Loucy (cell line): ENCODE measurements at regions not wholly inside any gene's neighbourhood (a gene's known extent, or its start where the extent isn't known, plus 50 kb on each side); places are given as distances from the start of the nearest gene placed in this dataset.
"Not testable (repeated sequence)": the region's sequence is repeated elsewhere in the genome, so short reads cannot be mapped to it uniquely, and the experiment has no call there.

ENCODE experiments used
- H2AFZ ChIP-seq: fragments of 200-600 bp; sonication (generic); 2 replicates; pipeline ENCODE4 v1.6.0; 2016; ENCODE audit warnings: antibody characterized with exemption, mild to moderate bottlenecking, low read length, moderate library complexity
- H3F3A ChIP-seq: fragments of 200-600 bp; 2 replicates; pipeline ENCODE4 v1.6.0; 2016; ENCODE audit warnings: antibody characterized with exemption, low read depth, mild to moderate bottlenecking
- H3K27me3 ChIP-seq: fragments of 200-600 bp; sonication (generic); 2 replicates; pipeline ENCODE4 v1.6.1; 2014; ENCODE audit warnings: low read length, mild to moderate bottlenecking; ENCODE audit not compliant: insufficient read depth, poor library complexity, severe bottlenecking
- H3K36me3 ChIP-seq: fragments of 200-600 bp; sonication (generic); 2 replicates; pipeline ENCODE4 v1.6.1; 2016; ENCODE audit warnings: low read length; ENCODE audit not compliant: insufficient read depth
- H3K4me1 ChIP-seq: fragments of 200-600 bp; sonication (generic); 2 replicates; pipeline ENCODE4 v1.5.1; 2014; ENCODE audit warnings: low read length, mild to moderate bottlenecking; ENCODE audit not compliant: insufficient read depth, poor library complexity, severe bottlenecking
- H3K4me2 ChIP-seq: fragments of 200-600 bp; sonication (generic); 2 replicates; pipeline ENCODE4 v1.6.0; 2014; ENCODE audit warnings: antibody characterized with exemption, low read length, low read depth, mild to moderate bottlenecking; ENCODE audit not compliant: poor library complexity, severe bottlenecking
- H3K4me3 ChIP-seq: fragments of 200-600 bp; sonication (generic); 2 replicates; pipeline ENCODE4 v1.5.1; 2014; ENCODE audit warnings: low read length, mild to moderate bottlenecking, mixed read lengths; ENCODE audit not compliant: poor library complexity, severe bottlenecking
- H3K79me2 ChIP-seq: fragments of 200-600 bp; sonication (generic); 2 replicates; pipeline ENCODE4 v1.6.1; 2014; ENCODE audit warnings: low read length; ENCODE audit not compliant: insufficient read depth
- H3K9ac ChIP-seq: fragments of 200-600 bp; sonication (generic); 2 replicates; pipeline ENCODE4 v1.6.0; 2014; ENCODE audit warnings: mild to moderate bottlenecking, low read depth, low read length, moderate library complexity; ENCODE audit not compliant: poor library complexity, severe bottlenecking
- H3K9me2 ChIP-seq: fragments of 200-600 bp; sonication (generic); replicated peaks from 2 replicates; pipeline ENCODE4 v1.6.1; 2016; ENCODE audit warnings: low read depth, low read length, mixed read lengths
- H3K9me3 ChIP-seq: fragments of 200-600 bp; sonication (generic); 2 replicates; pipeline ENCODE4 v1.6.1; 2014; ENCODE audit warnings: mild to moderate bottlenecking, antibody characterized with exemption, low read length, low read depth; ENCODE audit not compliant: insufficient read depth
- H4K20me1 ChIP-seq: fragments of 200-600 bp; sonication (generic); 2 replicates; pipeline ENCODE4 v1.6.0; 2014; ENCODE audit warnings: antibody characterized with exemption, low read length, mild to moderate bottlenecking; ENCODE audit not compliant: insufficient read depth, poor library complexity, severe bottlenecking
- EZH2phosphoT487 ChIP-seq: fragments of 200-600 bp; IDR thresholded peaks from 2 replicates; pipeline ENCODE4 v1.6.1; 2018; ENCODE audit warnings: antibody characterized with exemption, mild to moderate bottlenecking, moderate library complexity, borderline replicate concordance
- TF ChIP-seq, protein P1 (sequence below): fragments of 200-600 bp; sonication (generic); conservative IDR thresholded peaks from 2 replicates; pipeline ENCODE4 v1.5.1; 2014; ENCODE audit warnings: mild to moderate bottlenecking, antibody characterized with exemption, low read length

DNA sequence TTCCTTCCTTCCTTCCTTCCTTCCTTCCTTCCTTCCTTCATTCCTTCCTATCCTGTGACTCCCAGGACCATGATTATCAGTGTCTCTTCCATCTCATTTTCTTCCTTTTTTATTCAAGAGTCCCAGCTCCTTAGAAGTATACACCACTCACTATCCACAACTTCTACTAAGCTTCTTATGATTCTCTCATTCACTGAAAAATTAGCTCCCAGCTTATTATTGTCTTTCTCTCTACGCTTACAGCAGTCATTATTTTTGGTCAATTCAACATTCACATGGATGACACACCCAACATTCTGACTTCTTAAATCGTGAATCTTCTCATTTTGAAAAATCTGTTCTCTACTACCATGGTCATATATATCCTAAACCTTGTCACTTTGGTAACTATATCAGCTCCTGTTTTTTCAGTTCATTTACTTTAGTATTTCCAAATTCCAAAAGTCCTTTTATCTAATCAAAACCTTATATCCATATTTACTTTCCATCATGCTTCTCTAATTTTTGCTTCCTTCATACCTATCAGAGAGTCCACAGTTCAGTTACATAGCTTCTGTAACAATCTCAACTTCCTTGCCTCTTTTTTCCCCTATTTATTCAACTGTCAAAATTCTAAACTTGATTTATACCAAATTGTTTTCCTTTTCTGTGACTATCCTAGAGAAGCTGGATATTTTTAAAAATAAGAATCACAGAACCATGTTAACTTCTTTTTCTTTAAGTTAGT, 677.5 kb downstream of the RAPGEF2 start:
- H3F3A ChIP-seq = no peaks in the 10 kb centered on the region
- no peaks in the 10 kb centered on the region for H3K9me3 ChIP-seq
- H3K4me3 ChIP-seq = no peak overlapping the region
- no peak overlapping the region for H3K4me2 ChIP-seq
- H3K4me1 ChIP-seq = no peaks in the 10 kb centered on the region
- no peak overlapping the region for H2AFZ ChIP-seq
- TF ChIP-seq, protein P1, sequence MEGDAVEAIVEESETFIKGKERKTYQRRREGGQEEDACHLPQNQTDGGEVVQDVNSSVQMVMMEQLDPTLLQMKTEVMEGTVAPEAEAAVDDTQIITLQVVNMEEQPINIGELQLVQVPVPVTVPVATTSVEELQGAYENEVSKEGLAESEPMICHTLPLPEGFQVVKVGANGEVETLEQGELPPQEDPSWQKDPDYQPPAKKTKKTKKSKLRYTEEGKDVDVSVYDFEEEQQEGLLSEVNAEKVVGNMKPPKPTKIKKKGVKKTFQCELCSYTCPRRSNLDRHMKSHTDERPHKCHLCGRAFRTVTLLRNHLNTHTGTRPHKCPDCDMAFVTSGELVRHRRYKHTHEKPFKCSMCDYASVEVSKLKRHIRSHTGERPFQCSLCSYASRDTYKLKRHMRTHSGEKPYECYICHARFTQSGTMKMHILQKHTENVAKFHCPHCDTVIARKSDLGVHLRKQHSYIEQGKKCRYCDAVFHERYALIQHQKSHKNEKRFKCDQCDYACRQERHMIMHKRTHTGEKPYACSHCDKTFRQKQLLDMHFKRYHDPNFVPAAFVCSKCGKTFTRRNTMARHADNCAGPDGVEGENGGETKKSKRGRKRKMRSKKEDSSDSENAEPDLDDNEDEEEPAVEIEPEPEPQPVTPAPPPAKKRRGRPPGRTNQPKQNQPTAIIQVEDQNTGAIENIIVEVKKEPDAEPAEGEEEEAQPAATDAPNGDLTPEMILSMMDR = no peak
- TF ChIP-seq EZH2phosphoT487 = no peak
- H3K79me2 ChIP-seq = no peaks in the 10 kb centered on the region
- no peak overlapping the region for H3K9ac ChIP-seq
- H3K9me2 ChIP-seq = no peaks in the 10 kb centered on the region
- no peaks in the 10 kb centered on the region for H3K36me3 ChIP-seq
- H4K20me1 ChIP-seq = no peaks in the 10 kb centered on the region
- no peaks in the 10 kb centered on the region for H3K27me3 ChIP-seq

DNA sequence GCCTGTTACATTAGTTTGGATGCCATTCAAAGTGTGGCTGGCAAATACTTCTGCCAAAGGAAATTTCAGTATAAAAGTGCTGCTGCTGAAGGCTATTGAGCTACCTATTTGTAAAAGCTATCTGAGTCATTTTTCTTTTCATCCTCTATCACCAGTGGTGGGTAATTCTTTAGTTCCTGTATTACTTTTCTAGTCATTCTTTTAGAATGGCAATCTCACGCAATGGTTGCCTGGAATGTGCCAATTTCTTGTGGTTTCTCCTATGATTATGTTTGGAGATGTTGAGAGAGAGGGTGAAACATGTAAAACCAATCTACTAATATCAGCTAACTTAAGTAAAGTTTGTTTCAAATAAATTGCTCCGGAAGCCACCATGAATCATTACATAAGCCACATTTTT, 685.0 kb downstream of the RAPGEF2 start:
- Histone ChIP-seq H3K4me3 (no peak overlapping the region), H3F3A (no peaks in the 10 kb centered on the region), H3K36me3 (no peaks in the 10 kb centered on the region), H2AFZ (no peak overlapping the region), H3K9ac (no peak overlapping the region), H4K20me1 (no peaks in the 10 kb centered on the region), H3K9me2 (no peaks in the 10 kb centered on the region), H3K4me1 (no peaks in the 10 kb centered on the region), H3K79me2 (no peaks in the 10 kb centered on the region), H3K27me3 (no peaks in the 10 kb centered on the region), H3K9me3 (no peaks in the 10 kb centered on the region), H3K4me2 (no peak overlapping the region)
- TF ChIP-seq, protein P1 = no peak
- no peak for TF ChIP-seq EZH2phosphoT487

GRCh38 chr4:159791334-159791733, 688.5 kb downstream of the RAPGEF2 start:
- no peaks in the 10 kb centered on the region for H4K20me1 ChIP-seq
- H3K9ac ChIP-seq = no peak overlapping the region
- TF ChIP-seq EZH2phosphoT487 = no peak
- TF ChIP-seq, protein P1 = no peak
- H3K36me3 ChIP-seq = no peaks in the 10 kb centered on the region
- H3K9me2 ChIP-seq = no peaks in the 10 kb centered on the region
- H3F3A ChIP-seq = no peaks in the 10 kb centered on the region
- no peaks in the 10 kb centered on the region for H3K4me1 ChIP-seq
- H3K79me2 ChIP-seq = no peaks in the 10 kb centered on the region
- no peak overlapping the region for H3K4me2 ChIP-seq
- H3K27me3 ChIP-seq = no peaks in the 10 kb centered on the region
- no peak overlapping the region for H3K4me3 ChIP-seq
- H2AFZ ChIP-seq = no peak overlapping the region
- H3K9me3 ChIP-seq = no peaks in the 10 kb centered on the region

- not testable (repeated sequence) for H3K4me2 ChIP-seq
Observed at GRCh38 chr4:159804592-159804991, 701.7 kb downstream of the RAPGEF2 start.

More at GRCh38 chr4:159804592-159804991, 701.7 kb downstream of the RAPGEF2 start:
- H3K79me2 ChIP-seq, H3K4me1 ChIP-seq, H2AFZ ChIP-seq, H4K20me1 ChIP-seq, H3K9ac ChIP-seq, H3K4me3 ChIP-seq, H3K36me3 ChIP-seq, H3K27me3 ChIP-seq, H3F3A ChIP-seq, H3K9me2 ChIP-seq, H3K9me3 ChIP-seq: not testable (repeated sequence)
